HEK293 (cell line): ENCODE measurements at regions not wholly inside any gene's neighbourhood (a gene's known extent, or its start where the extent isn't known, plus 50 kb on each side); places are given as distances from the start of the nearest gene placed in this dataset.

Experiments used
- CTCF ChIA-PET: fragments of 350-600 bp; formaldehyde crosslinking; extraction: SDS; loops from one replicate; lab custom pipeline; 2021; ENCODE audit warnings: antibody characterized with exemption; lab: Yijun Ruan, JAX
- POLR2A ChIA-PET: fragments of 300-600 bp; formaldehyde crosslinking; extraction: SDS; loops from one replicate; lab custom pipeline; 2020; ENCODE audit warnings: antibody characterized with exemption, inconsistent platforms; lab: Yijun Ruan, JAX
- H3K27ac ChIP-seq: fragments of 200-500 bp; sonication (Bioruptor generic); 2 replicates; pipeline ENCODE4 v1.5.1; 2014; ENCODE audit warnings: low read depth, low read length, control low read depth, inconsistent platforms; ENCODE audit errors: extremely low read depth
- H3K36me3 ChIP-seq, 2 experiments: fragments of 200-500 bp in 1 of 2; sonication (Bioruptor generic) in 1 of 2; 1 replicate in 1 of 2; 2 replicates in 1 of 2; pipeline ENCODE4 v1.5.1; 2014 to 2017; ENCODE audit warnings: inconsistent platforms in 2 of 2, low read length in 2 of 2; ENCODE audit not compliant: control insufficient read depth in 2 of 2, insufficient read depth in 1 of 2
- H3K4me1 ChIP-seq: fragments of 200-500 bp; sonication (Bioruptor generic); 2 replicates; pipeline ENCODE4 v1.5.1; 2014; ENCODE audit warnings: mild to moderate bottlenecking, low read length, inconsistent platforms; ENCODE audit not compliant: control insufficient read depth, insufficient read depth
- H3K4me3 ChIP-seq: 2 replicates; pipeline ENCODE4 v1.5.1; 2011; ENCODE audit warnings: low read depth, mild to moderate bottlenecking, control low read depth, low read length, moderate library complexity
- H3K9me3 ChIP-seq: fragments of 200-500 bp; sonication (Bioruptor generic); 2 replicates; pipeline ENCODE4 v1.5.1; 2014; ENCODE audit warnings: low read depth, low read length, inconsistent platforms; ENCODE audit not compliant: control insufficient read depth, insufficient read depth
- GFI1B ChIP-seq: fragments of 450-650 bp; formaldehyde crosslinking; IDR thresholded peaks from 2 replicates; pipeline ENCODE4 v1.5.1; 2016; ENCODE audit warnings: missing biosample characterization, missing genetic modification characterization
- KLF7 ChIP-seq: fragments of 450-650 bp; formaldehyde crosslinking; IDR thresholded peaks from 2 replicates; pipeline ENCODE4 v1.5.1; 2016; ENCODE audit warnings: missing biosample characterization, missing genetic modification characterization, borderline replicate concordance
- MYNN ChIP-seq: fragments of 450-650 bp; formaldehyde crosslinking; IDR thresholded peaks from 2 replicates; pipeline ENCODE4 v1.5.1; 2016; ENCODE audit warnings: missing biosample characterization, missing genetic modification characterization, borderline replicate concordance
- PRDM1 ChIP-seq: fragments of 450-650 bp; formaldehyde crosslinking; IDR thresholded peaks from 2 replicates; pipeline ENCODE4; 2016; ENCODE audit warnings: missing biosample characterization, missing genetic modification characterization
- PRDM6 ChIP-seq: fragments of 450-650 bp; formaldehyde crosslinking; IDR thresholded peaks from 2 replicates; pipeline ENCODE4 v1.5.1; 2017; ENCODE audit warnings: missing biosample characterization, missing genetic modification characterization
- SALL2 ChIP-seq: fragments of 450-650 bp; formaldehyde crosslinking; IDR thresholded peaks from 2 replicates; pipeline ENCODE4 v1.5.0; 2017; ENCODE audit warnings: missing biosample characterization, mild to moderate bottlenecking, missing genetic modification characterization, borderline replicate concordance
- SETDB1 ChIP-seq: IDR thresholded peaks from one replicate; pipeline ENCODE4 v1.6.1; 2017; ENCODE audit warnings: mild to moderate bottlenecking, low read length, moderate library complexity, mixed read lengths; ENCODE audit not compliant: insufficient read length
- WT1 ChIP-seq: fragments of 450-650 bp; formaldehyde crosslinking; IDR thresholded peaks from 2 replicates; pipeline ENCODE4 v1.5.1; 2016; ENCODE audit warnings: missing biosample characterization, missing genetic modification characterization
- ZBTB1 ChIP-seq: fragments of 450-650 bp; formaldehyde crosslinking; IDR thresholded peaks from 2 replicates; pipeline ENCODE4 v1.5.1; 2016; ENCODE audit warnings: missing biosample characterization, missing genetic modification characterization
- ZFHX2 ChIP-seq: fragments of 450-650 bp; formaldehyde crosslinking; conservative IDR thresholded peaks from 2 replicates; pipeline ENCODE4 v1.5.1; 2016; ENCODE audit warnings: missing biosample characterization, missing genetic modification characterization
- ZNF112 ChIP-seq: fragments of 450-650 bp; formaldehyde crosslinking; IDR thresholded peaks from 2 replicates; pipeline ENCODE4 v1.5.0; 2017; ENCODE audit warnings: missing biosample characterization, missing genetic modification characterization
- ZNF2 ChIP-seq: fragments of 450-650 bp; formaldehyde crosslinking; IDR thresholded peaks from 2 replicates; pipeline ENCODE4 v1.5.1; 2016; ENCODE audit warnings: missing biosample characterization, missing genetic modification characterization
- ZNF23 ChIP-seq: fragments of 450-650 bp; formaldehyde crosslinking; IDR thresholded peaks from 2 replicates; pipeline ENCODE4 v1.5.1; 2016; ENCODE audit warnings: missing biosample characterization, missing genetic modification characterization, borderline replicate concordance
- ZNF24 ChIP-seq: fragments of 450-650 bp; formaldehyde crosslinking; IDR thresholded peaks from 2 replicates; pipeline ENCODE4 v1.5.1; 2016; ENCODE audit warnings: missing biosample characterization, missing genetic modification characterization
- ZNF324 ChIP-seq: fragments of 450-650 bp; formaldehyde crosslinking; IDR thresholded peaks from 2 replicates; pipeline ENCODE4 v1.5.1; 2016; ENCODE audit warnings: missing biosample characterization, missing genetic modification characterization
- ZNF354C ChIP-seq: fragments of 450-650 bp; formaldehyde crosslinking; IDR thresholded peaks from 2 replicates; pipeline ENCODE4 v1.5.1; 2016; ENCODE audit warnings: missing biosample characterization, missing genetic modification characterization, low read depth, borderline replicate concordance
- ZNF391 ChIP-seq: fragments of 450-650 bp; formaldehyde crosslinking; IDR thresholded peaks from 2 replicates; pipeline ENCODE4 v1.5.1; 2016; ENCODE audit warnings: low read depth, missing biosample characterization, missing genetic modification characterization, borderline replicate concordance
- ZNF433 ChIP-seq: fragments of 450-650 bp; formaldehyde crosslinking; IDR thresholded peaks from 2 replicates; pipeline ENCODE4 v1.5.1; 2016; ENCODE audit warnings: missing biosample characterization, missing genetic modification characterization, low read depth
- ZNF621 ChIP-seq: fragments of 450-650 bp; formaldehyde crosslinking; IDR thresholded peaks from 2 replicates; pipeline ENCODE4 v1.5.1; 2017; ENCODE audit warnings: missing biosample characterization, missing genetic modification characterization
- ZNF645 ChIP-seq: fragments of 450-650 bp; formaldehyde crosslinking; IDR thresholded peaks from 2 replicates; pipeline ENCODE4; 2016; ENCODE audit warnings: missing biosample characterization, missing genetic modification characterization
- ZNF677 ChIP-seq: fragments of 450-650 bp; IDR thresholded peaks from 2 replicates; pipeline ENCODE4 v1.5.0; 2018; ENCODE audit warnings: missing biosample characterization, mild to moderate bottlenecking, missing genetic modification characterization, moderate library complexity
- ZNF837 ChIP-seq: fragments of 450-650 bp; formaldehyde crosslinking; IDR thresholded peaks from 2 replicates; pipeline ENCODE4 v1.5.1; 2016; ENCODE audit warnings: missing biosample characterization, missing genetic modification characterization
- TF ChIP-seq, protein P1 (sequence below): fragments of 450-650 bp; formaldehyde crosslinking; IDR thresholded peaks from 2 replicates; pipeline ENCODE4 v1.5.1; 2016; ENCODE audit warnings: missing biosample characterization, missing genetic modification characterization, low read depth
- TF ChIP-seq, protein P2 (sequence below): fragments of 450-650 bp; formaldehyde crosslinking; IDR thresholded peaks from 2 replicates; pipeline ENCODE4 v1.5.1; 2016; ENCODE audit warnings: missing biosample characterization, missing genetic modification characterization
- TF ChIP-seq, protein P3 (sequence below): IDR thresholded peaks from 2 replicates; pipeline ENCODE4 v1.6.1; 2011; ENCODE audit warnings: mild to moderate bottlenecking, low read depth, low read length, borderline replicate concordance

- H3K9me3 ChIP-seq: no peaks in the 10 kb centered on the region
- H3K4me1 ChIP-seq: no peaks in the 10 kb centered on the region; the same call in 1 of the 2 replicates
- no peaks in the 10 kb centered on the region for H3K36me3 ChIP-seq
- ChIA-PET CTCF (interaction anchor here (0.6 to 7.1 kb wide), 2 partner anchors 7 to 9 kb away, joined by 3 to 60 read pairs; no protein-coding TSS in a partner anchor), POLR2A (no interaction called here)
- TF ChIP-seq ZNF677 (tag by site-specific recombination): no peak
- TF ChIP-seq, protein P1, sequence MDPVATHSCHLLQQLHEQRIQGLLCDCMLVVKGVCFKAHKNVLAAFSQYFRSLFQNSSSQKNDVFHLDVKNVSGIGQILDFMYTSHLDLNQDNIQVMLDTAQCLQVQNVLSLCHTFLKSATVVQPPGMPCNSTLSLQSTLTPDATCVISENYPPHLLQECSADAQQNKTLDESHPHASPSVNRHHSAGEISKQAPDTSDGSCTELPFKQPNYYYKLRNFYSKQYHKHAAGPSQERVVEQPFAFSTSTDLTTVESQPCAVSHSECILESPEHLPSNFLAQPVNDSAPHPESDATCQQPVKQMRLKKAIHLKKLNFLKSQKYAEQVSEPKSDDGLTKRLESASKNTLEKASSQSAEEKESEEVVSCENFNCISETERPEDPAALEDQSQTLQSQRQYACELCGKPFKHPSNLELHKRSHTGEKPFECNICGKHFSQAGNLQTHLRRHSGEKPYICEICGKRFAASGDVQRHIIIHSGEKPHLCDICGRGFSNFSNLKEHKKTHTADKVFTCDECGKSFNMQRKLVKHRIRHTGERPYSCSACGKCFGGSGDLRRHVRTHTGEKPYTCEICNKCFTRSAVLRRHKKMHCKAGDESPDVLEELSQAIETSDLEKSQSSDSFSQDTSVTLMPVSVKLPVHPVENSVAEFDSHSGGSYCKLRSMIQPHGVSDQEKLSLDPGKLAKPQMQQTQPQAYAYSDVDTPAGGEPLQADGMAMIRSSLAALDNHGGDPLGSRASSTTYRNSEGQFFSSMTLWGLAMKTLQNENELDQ (tag by site-specific recombination): no peak
- TF ChIP-seq PRDM6 (tag by site-specific recombination): no peak
- no peak for TF ChIP-seq ZNF837 (tag by site-specific recombination)
- TF ChIP-seq KLF7: no peak
- TF ChIP-seq ZNF621 (tag by site-specific recombination): no peak
- TF ChIP-seq ZNF391: no peak
- TF ChIP-seq SALL2 (tag by site-specific recombination): no peak
- no peak for TF ChIP-seq MYNN (tag by site-specific recombination)
- TF ChIP-seq ZNF433: no peak
- TF ChIP-seq ZNF23 (tag by site-specific recombination): no peak
- TF ChIP-seq ZNF645 (tag by site-specific recombination): no peak
- TF ChIP-seq ZNF112 (tag by site-specific recombination): no peak
- no peak for TF ChIP-seq SETDB1
- no peak overlapping the region for H3K4me3 ChIP-seq
- no peak overlapping the region for H3K27ac ChIP-seq
Measured at GRCh38 chr6:16956361-16956760, 145.5 kb upstream of the STMND1 start.

- no peak overlapping the region for H3K4me3 ChIP-seq
- H3K36me3 ChIP-seq: no peaks in the 10 kb centered on the region
- no peaks in the 10 kb centered on the region for H3K9me3 ChIP-seq
- H3K27ac ChIP-seq: no peak overlapping the region
- TF ChIP-seq ZFHX2 (tag by site-specific recombination) (peak; percentile 39), WT1 (tag by site-specific recombination) (no peak)
- POLR2A ChIA-PET: no interaction called here
- CTCF ChIA-PET: interaction anchor here (0.6 to 7.1 kb wide), 3 partner anchors 8 to 666 kb away, joined by 3 to 60 read pairs (median 5); no protein-coding TSS in a partner anchor
- H3K4me1 ChIP-seq: no peaks in the 10 kb centered on the region; the same call in 1 of the 2 replicates
Measured at GRCh38 chr6:16955899-16956298, 146.0 kb upstream of the STMND1 start.

DNA sequence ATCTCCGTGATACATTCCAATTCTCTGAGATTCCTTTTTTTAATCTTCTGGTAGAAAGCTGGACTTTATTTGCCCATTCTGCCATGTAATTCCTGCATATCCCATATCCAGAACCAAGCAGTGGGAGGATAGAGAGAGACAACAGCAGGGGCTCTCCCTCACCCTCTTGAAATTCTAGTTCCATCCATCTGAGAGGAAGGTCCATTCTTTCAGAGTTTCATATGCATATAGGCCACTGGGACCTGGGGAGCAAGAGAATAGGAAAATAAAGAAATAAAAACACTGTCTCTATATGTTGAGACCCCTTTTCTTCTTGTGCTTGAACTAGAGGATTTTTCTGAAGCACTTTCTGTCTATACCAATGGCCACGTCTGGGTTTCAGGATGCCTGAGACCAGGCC is 147.9 kb upstream of the STMND1 start:
- ChIA-PET POLR2A (no interaction called here), CTCF (interaction anchor here (1.3 to 7.1 kb wide), 2 partner anchors 10 to 135 kb away, joined by 3 to 60 read pairs; no protein-coding TSS in a partner anchor)
- Histone ChIP-seq H3K27ac (no peak overlapping the region), H3K9me3 (no peaks in the 10 kb centered on the region), H3K4me1 (no peaks in the 10 kb centered on the region; the same call in 1 of the 2 replicates), H3K4me3 (no peak overlapping the region), H3K36me3 (no peaks in the 10 kb centered on the region)
- TF ChIP-seq PRDM1 (no peak), GFI1B (tag by site-specific recombination) (no peak), ZNF2 (tag by site-specific recombination) (no peak), ZNF354C (tag by site-specific recombination) (no peak), ZNF24 (tag by site-specific recombination) (no peak), ZBTB1 (tag by site-specific recombination) (no peak), ZNF324 (tag by site-specific recombination) (no peak)
- TF ChIP-seq, protein P2, sequence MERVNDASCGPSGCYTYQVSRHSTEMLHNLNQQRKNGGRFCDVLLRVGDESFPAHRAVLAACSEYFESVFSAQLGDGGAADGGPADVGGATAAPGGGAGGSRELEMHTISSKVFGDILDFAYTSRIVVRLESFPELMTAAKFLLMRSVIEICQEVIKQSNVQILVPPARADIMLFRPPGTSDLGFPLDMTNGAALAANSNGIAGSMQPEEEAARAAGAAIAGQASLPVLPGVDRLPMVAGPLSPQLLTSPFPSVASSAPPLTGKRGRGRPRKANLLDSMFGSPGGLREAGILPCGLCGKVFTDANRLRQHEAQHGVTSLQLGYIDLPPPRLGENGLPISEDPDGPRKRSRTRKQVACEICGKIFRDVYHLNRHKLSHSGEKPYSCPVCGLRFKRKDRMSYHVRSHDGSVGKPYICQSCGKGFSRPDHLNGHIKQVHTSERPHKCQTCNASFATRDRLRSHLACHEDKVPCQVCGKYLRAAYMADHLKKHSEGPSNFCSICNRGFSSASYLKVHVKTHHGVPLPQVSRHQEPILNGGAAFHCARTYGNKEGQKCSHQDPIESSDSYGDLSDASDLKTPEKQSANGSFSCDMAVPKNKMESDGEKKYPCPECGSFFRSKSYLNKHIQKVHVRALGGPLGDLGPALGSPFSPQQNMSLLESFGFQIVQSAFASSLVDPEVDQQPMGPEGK (tag by site-specific recombination): no peak
- TF ChIP-seq, protein P3, sequence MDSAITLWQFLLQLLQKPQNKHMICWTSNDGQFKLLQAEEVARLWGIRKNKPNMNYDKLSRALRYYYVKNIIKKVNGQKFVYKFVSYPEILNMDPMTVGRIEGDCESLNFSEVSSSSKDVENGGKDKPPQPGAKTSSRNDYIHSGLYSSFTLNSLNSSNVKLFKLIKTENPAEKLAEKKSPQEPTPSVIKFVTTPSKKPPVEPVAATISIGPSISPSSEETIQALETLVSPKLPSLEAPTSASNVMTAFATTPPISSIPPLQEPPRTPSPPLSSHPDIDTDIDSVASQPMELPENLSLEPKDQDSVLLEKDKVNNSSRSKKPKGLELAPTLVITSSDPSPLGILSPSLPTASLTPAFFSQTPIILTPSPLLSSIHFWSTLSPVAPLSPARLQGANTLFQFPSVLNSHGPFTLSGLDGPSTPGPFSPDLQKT: no peak
